ENCODE measurements at regions not wholly inside any gene's neighbourhood (a gene's known extent, or its start where the extent isn't known, plus 50 kb on each side); places are given as distances from the start of the nearest gene placed in this dataset.

DNA sequence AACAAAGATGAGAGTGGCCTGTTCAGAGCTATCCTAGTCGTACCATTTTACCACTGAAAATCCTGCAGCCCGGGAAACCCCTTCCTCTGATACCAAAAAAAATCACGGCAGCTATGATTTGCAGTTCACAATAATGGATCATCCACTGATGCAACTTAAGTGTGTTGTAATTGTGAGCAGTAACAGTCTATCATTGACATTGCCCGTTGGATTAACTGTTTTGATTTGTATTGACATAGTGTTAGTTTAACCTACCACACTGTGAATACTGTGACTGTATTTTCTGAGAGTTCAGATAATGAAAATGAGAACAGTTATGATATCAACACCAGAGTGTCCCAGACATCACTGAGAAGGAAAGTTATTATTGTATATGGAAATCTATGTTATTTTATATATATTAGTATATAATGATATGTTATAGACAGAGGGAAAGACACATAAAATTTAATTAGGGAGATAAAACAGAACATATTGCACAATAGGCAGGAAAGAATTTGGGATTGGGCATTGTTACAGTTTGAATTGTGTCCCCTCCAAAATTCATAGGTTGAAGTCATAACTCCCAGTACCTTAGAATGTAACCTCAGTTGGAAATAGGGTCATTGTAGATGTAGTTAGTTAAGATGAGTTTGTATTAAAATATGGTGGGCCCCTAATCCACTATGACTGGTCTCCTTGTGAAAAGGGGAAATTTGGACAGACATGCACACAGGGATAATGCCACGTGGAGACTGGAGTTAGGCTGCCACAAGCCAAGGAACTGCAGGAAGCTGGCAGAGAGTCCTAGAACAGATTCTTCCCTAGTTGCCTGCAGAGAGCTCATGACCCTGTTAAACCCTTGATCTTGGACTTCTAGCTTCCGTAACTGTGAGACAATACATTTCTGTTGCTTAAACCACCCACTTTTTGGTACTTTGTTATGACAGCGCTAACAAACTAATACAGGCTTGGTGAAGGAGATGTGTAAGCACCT, 54.4 kb downstream of the TLCD4 start:
- no peak overlapping the region for H3K9ac ChIP-seq (ENCODE audit: low read length)
- TF ChIP-seq, protein P1, sequence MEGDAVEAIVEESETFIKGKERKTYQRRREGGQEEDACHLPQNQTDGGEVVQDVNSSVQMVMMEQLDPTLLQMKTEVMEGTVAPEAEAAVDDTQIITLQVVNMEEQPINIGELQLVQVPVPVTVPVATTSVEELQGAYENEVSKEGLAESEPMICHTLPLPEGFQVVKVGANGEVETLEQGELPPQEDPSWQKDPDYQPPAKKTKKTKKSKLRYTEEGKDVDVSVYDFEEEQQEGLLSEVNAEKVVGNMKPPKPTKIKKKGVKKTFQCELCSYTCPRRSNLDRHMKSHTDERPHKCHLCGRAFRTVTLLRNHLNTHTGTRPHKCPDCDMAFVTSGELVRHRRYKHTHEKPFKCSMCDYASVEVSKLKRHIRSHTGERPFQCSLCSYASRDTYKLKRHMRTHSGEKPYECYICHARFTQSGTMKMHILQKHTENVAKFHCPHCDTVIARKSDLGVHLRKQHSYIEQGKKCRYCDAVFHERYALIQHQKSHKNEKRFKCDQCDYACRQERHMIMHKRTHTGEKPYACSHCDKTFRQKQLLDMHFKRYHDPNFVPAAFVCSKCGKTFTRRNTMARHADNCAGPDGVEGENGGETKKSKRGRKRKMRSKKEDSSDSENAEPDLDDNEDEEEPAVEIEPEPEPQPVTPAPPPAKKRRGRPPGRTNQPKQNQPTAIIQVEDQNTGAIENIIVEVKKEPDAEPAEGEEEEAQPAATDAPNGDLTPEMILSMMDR (IDR thresholded peaks at IDR 0.05; ENCODE audit: low read length) = no peak
- no peak for TF ChIP-seq EZH2phosphoT487 (IDR thresholded peaks at IDR 0.05; ENCODE audit: low read length)
- no peak for TF ChIP-seq EZH2 (optimal IDR thresholded peaks at IDR 0.05; ENCODE audit: low read depth, low read length)
- DNase-seq = no peak

DNA sequence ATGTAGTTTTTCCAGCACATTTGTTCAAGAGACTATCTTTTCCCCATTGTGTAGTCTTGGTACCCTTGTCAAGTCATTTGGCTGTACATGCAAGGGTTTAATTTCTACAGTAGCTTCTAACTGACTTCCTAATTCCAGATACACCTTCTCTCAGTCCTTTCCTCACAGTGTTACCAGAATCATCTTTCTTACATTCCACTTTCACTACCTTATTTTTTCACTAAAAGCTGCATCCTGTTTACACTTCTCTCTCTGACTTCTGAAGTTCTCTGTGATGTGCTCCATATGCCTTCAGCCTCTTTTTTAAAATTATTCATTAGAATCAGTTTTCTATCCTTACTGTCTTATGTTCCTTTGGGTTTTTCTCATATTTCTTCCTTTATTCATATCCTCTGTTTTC, 57.1 kb upstream of the RWDD3 start:
- Histone ChIP-seq H4K20me1 (ENCODE audit: insufficient read depth, low read length) (no peaks in the 10 kb centered on the region), H3K9me2 (replicated peaks; ENCODE audit: insufficient read depth, low read length) (no peaks in the 10 kb centered on the region), H3K9ac (ENCODE audit: low read length) (no peak overlapping the region), H3K4me2 (ENCODE audit: low read depth, low read length) (no peak overlapping the region), H3F3A (ENCODE audit: insufficient read depth, low read length) (no peaks in the 10 kb centered on the region), H3K4me1 (ENCODE audit: low read length) (no peaks in the 10 kb centered on the region), H3K36me3 (replicated peaks; ENCODE audit: insufficient read depth, low read length) (no peaks in the 10 kb centered on the region), H3K79me2 (ENCODE audit: low read length) (no peaks in the 10 kb centered on the region), H3K9me3 (replicated peaks; ENCODE audit: insufficient read depth, low read length) (no peaks in the 10 kb centered on the region), H3K27ac (ENCODE audit: low read length) (no peak overlapping the region), H3K4me3 (ENCODE audit: low read length) (no peak overlapping the region), H3K27me3 (replicated peaks; ENCODE audit: insufficient read depth, low read length) (no peaks in the 10 kb centered on the region), H2AFZ (ENCODE audit: low read length) (no peak overlapping the region)
- TF ChIP-seq EZH2phosphoT487 (IDR thresholded peaks at IDR 0.05; ENCODE audit: low read length) (no peak), EZH2 (optimal IDR thresholded peaks at IDR 0.05; ENCODE audit: low read depth, low read length) (no peak)
- TF ChIP-seq, protein P1 (IDR thresholded peaks at IDR 0.05; ENCODE audit: low read length) = no peak
- DNase-seq = no peak

More for the DNA sequence above, 54.4 kb downstream of the TLCD4 start:
- no peaks in the 10 kb centered on the region for H3K27me3 ChIP-seq (replicated peaks; ENCODE audit: insufficient read depth, low read length)
- no peaks in the 10 kb centered on the region for H4K20me1 ChIP-seq (ENCODE audit: insufficient read depth, low read length)
- no peaks in the 10 kb centered on the region for H3K9me2 ChIP-seq (replicated peaks; ENCODE audit: insufficient read depth, low read length)
- no peak overlapping the region for H3K27ac ChIP-seq (ENCODE audit: low read length)
- no peak overlapping the region for H3K4me3 ChIP-seq (ENCODE audit: low read length)
- H3F3A ChIP-seq (ENCODE audit: insufficient read depth, low read length) = no peaks in the 10 kb centered on the region
- no peaks in the 10 kb centered on the region for H3K36me3 ChIP-seq (replicated peaks; ENCODE audit: insufficient read depth, low read length)
- H3K4me1 ChIP-seq (ENCODE audit: low read length) = no peaks in the 10 kb centered on the region
- H3K79me2 ChIP-seq (ENCODE audit: low read length) = no peaks in the 10 kb centered on the region
- H3K4me2 ChIP-seq (ENCODE audit: low read depth, low read length) = no peak overlapping the region
- H3K9me3 ChIP-seq (replicated peaks; ENCODE audit: insufficient read depth, low read length) = no peaks in the 10 kb centered on the region
- no peak overlapping the region for H2AFZ ChIP-seq (ENCODE audit: low read length)

DNA sequence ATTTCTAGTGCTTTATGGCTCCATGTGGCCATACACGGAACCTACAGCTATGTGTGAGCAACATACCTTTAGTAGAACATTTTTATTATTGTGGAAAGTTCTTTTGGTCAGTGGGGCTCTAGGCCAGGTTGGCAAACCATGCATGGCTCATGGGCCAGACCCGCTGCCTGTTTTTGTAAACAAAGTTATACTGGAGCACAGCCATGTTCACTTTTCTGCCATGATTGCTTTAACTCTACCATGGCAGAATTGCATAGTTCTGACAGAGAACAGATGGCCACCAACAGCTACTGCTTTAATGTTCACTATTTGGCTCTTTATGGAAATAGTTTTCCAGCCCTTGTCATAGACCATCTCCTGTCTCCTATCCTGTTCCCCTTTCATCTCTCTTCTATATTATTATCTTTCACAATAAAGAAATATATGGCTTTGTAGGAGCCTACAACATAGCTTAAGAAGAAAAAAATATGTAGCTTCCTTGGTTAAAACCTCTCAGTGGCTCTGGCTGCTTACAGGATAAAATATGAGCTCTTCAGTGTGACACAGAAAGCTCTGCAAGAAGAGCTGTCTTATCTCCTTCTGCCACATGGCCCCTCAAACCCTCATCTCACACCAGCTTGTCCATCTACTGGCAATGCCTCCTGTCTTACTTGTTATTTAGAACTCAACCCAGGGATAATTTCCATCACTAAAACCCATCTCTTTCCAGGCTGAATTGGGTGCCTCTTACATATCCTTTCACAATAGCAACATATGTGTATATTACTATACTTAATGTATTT, 54.6 kb upstream of the RWDD3 start:
- no peak for DNase-seq
- no peaks in the 10 kb centered on the region for H3K4me1 ChIP-seq (ENCODE audit: low read length)
- no peak overlapping the region for H3K9ac ChIP-seq (ENCODE audit: low read length)
- H2AFZ ChIP-seq (ENCODE audit: low read length) = no peak overlapping the region
- H3K36me3 ChIP-seq (replicated peaks; ENCODE audit: insufficient read depth, low read length) = no peaks in the 10 kb centered on the region
- H3K4me2 ChIP-seq (ENCODE audit: low read depth, low read length) = no peak overlapping the region
- no peaks in the 10 kb centered on the region for H3K79me2 ChIP-seq (ENCODE audit: low read length)
- H3K4me3 ChIP-seq (ENCODE audit: low read length) = no peak overlapping the region
- no peaks in the 10 kb centered on the region for H4K20me1 ChIP-seq (ENCODE audit: insufficient read depth, low read length)
- H3K9me2 ChIP-seq (replicated peaks; ENCODE audit: insufficient read depth, low read length) = no peaks in the 10 kb centered on the region
- no peaks in the 10 kb centered on the region for H3F3A ChIP-seq (ENCODE audit: insufficient read depth, low read length)
- no peak for TF ChIP-seq EZH2 (optimal IDR thresholded peaks at IDR 0.05; ENCODE audit: low read depth, low read length)
- TF ChIP-seq, protein P1 (IDR thresholded peaks at IDR 0.05; ENCODE audit: low read length) = no peak
- TF ChIP-seq EZH2phosphoT487 (IDR thresholded peaks at IDR 0.05; ENCODE audit: low read length) = no peak
- no peak overlapping the region for H3K27ac ChIP-seq (ENCODE audit: low read length)
- H3K9me3 ChIP-seq (replicated peaks; ENCODE audit: insufficient read depth, low read length) = no peaks in the 10 kb centered on the region
- no peaks in the 10 kb centered on the region for H3K27me3 ChIP-seq (replicated peaks; ENCODE audit: insufficient read depth, low read length)

Measured in MM.1S (cell line).